ENCODE measurements at regions not wholly inside any gene's neighbourhood (a gene's known extent, or its start where the extent isn't known, plus 50 kb on each side); places are given as distances from the start of the nearest gene placed in this dataset.

DNA sequence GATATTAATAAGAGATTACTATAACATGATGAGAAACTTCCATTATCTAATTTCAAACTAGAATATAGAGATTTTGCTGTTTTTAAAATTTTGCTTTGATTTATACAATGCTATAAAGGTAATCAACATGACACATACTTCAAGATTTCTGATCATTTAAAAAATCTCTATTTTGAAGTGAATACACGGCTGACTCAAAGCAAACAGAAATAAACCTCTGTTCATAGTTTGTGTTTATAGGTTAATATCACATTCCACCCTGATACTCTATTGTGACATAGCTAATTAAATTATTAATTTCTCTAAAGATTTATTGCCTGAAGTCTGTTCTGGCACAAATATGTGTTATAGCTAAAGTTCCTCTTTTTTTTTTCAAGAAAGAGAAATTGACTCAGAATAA, 349.2 kb downstream of the TLL1 start:
- TF ChIP-seq CTCF (conservative IDR thresholded peaks at IDR 0.05): no peak
- H3K9me3 ChIP-seq (ENCODE audit: control insufficient read depth, low read length): no peaks in the 10 kb centered on the region

GRCh38 chr4:166228112-166228511, 355.1 kb downstream of the TLL1 start:
- Histone ChIP-seq H3K4me1 (ENCODE audit: control insufficient read depth, insufficient read depth, low read length) (no peaks in the 10 kb centered on the region), H3K9ac (ENCODE audit: extremely low read depth, low read length, poor library complexity, severe bottlenecking) (no peak overlapping the region), H3K9me3 (ENCODE audit: control insufficient read depth, low read length) (no peaks in the 10 kb centered on the region), H3K27ac (ENCODE audit: low read depth, low read length) (no peak overlapping the region), H3K36me3 (ENCODE audit: control insufficient read depth, insufficient read depth, low read length) (no peaks in the 10 kb centered on the region), H3K27me3 (ENCODE audit: control insufficient read depth, insufficient read depth, low read length, poor library complexity, severe bottlenecking) (no peaks in the 10 kb centered on the region), H3K4me3 (ENCODE audit: low read length) (no peak overlapping the region)
- no peak overlapping the region for H3K4me3 Mint-ChIP-seq
- no peak for TF ChIP-seq CTCF (conservative IDR thresholded peaks at IDR 0.05)
- no peak for DNase-seq
- 92% methylated on average over 10 of the region's 10 CpGs; no CpG with 5 or more reads in 1 of the 2 experiments for WGBS, 2 experiments (ENCODE audit: insufficient coverage in 1 of 2, insufficient read length in 1 of 2)
- H3K27me3 Mint-ChIP-seq (ENCODE audit: insufficient read depth): no peaks in the 10 kb centered on the region
- H3K27ac Mint-ChIP-seq: no peak overlapping the region
- no peaks in the 10 kb centered on the region for H3K36me3 Mint-ChIP-seq (ENCODE audit: low read depth)
- no peaks in the 10 kb centered on the region for H3K4me1 Mint-ChIP-seq
- peaks cover 6% of the 10 kb centered on the region for H3K9me3 Mint-ChIP-seq

More for the DNA sequence above, 349.2 kb downstream of the TLL1 start:
- no peaks in the 10 kb centered on the region for H3K9me3 Mint-ChIP-seq
- H3K36me3 ChIP-seq (ENCODE audit: control insufficient read depth, insufficient read depth, low read length): no peaks in the 10 kb centered on the region
- no peaks in the 10 kb centered on the region for H3K27me3 Mint-ChIP-seq (ENCODE audit: insufficient read depth)
- H3K27ac ChIP-seq (ENCODE audit: low read depth, low read length): no peak overlapping the region
- 100% methylated on average over 1 of the region's 1 CpG; no CpG with 5 or more reads in 1 of the 2 experiments for WGBS, 2 experiments (ENCODE audit: insufficient coverage in 1 of 2, insufficient read length in 1 of 2)
- no peak overlapping the region for H3K27ac Mint-ChIP-seq
- H3K4me3 ChIP-seq (ENCODE audit: low read length): no peak overlapping the region
- no peak overlapping the region for H3K4me3 Mint-ChIP-seq
- DNase-seq: no peak
- no peaks in the 10 kb centered on the region for H3K27me3 ChIP-seq (ENCODE audit: control insufficient read depth, insufficient read depth, low read length, poor library complexity, severe bottlenecking)
- H3K4me1 Mint-ChIP-seq: no peaks in the 10 kb centered on the region
- no peak overlapping the region for H3K9ac ChIP-seq (ENCODE audit: extremely low read depth, low read length, poor library complexity, severe bottlenecking)
- H3K36me3 Mint-ChIP-seq (ENCODE audit: low read depth): no peaks in the 10 kb centered on the region
- no peaks in the 10 kb centered on the region for H3K4me1 ChIP-seq (ENCODE audit: control insufficient read depth, insufficient read depth, low read length)

GRCh38 chr4:166229799-166230198, 356.8 kb downstream of the TLL1 start:
- Mint-ChIP-seq H3K27ac (no peak overlapping the region), H3K9me3 (peaks cover 6% of the 10 kb centered on the region), H3K36me3 (ENCODE audit: low read depth) (no peaks in the 10 kb centered on the region), H3K4me3 (no peak overlapping the region), H3K27me3 (ENCODE audit: insufficient read depth) (no peaks in the 10 kb centered on the region), H3K4me1 (no peaks in the 10 kb centered on the region)
- H3K4me3 ChIP-seq (ENCODE audit: low read length): no peak overlapping the region
- no peak overlapping the region for H3K9ac ChIP-seq (ENCODE audit: extremely low read depth, low read length, poor library complexity, severe bottlenecking)
- no peak for DNase-seq
- no peaks in the 10 kb centered on the region for H3K36me3 ChIP-seq (ENCODE audit: control insufficient read depth, insufficient read depth, low read length)
- H3K9me3 ChIP-seq (ENCODE audit: control insufficient read depth, low read length): no peaks in the 10 kb centered on the region
- no peaks in the 10 kb centered on the region for H3K4me1 ChIP-seq (ENCODE audit: control insufficient read depth, insufficient read depth, low read length)
- 100% methylated on average over 1 of the region's 1 CpG for WGBS, 2 experiments (ENCODE audit: insufficient coverage in 1 of 2, insufficient read length in 1 of 2)
- H3K27ac ChIP-seq (ENCODE audit: low read depth, low read length): no peak overlapping the region
- H3K27me3 ChIP-seq (ENCODE audit: control insufficient read depth, insufficient read depth, low read length, poor library complexity, severe bottlenecking): no peaks in the 10 kb centered on the region
- no peak for TF ChIP-seq CTCF (conservative IDR thresholded peaks at IDR 0.05)

All from endodermal cell (in vitro differentiated cells).